MG63 (cell line): ENCODE measurements at regions not wholly inside any gene's neighbourhood (a gene's known extent, or its start where the extent isn't known, plus 50 kb on each side); places are given as distances from the start of the nearest gene placed in this dataset.
"Not testable (repeated sequence)": the region's sequence is repeated elsewhere in the genome, so short reads cannot be mapped to it uniquely, and the experiment has no call there.

Experiments
- DNase-seq: peaks from one replicate; pipeline ENCODE4 v3.0.0-alpha.2; 2020
- H3K27me3 ChIP-seq: fragments of 250-450 bp; sonication (Bioruptor Pico); 2 replicates; pipeline ENCODE4 v1.5.1; 2020; ENCODE audit warnings: mild to moderate bottlenecking, moderate library complexity
- H3K36me3 ChIP-seq: fragments of 250-450 bp; sonication (Bioruptor Pico); 2 replicates; pipeline ENCODE4 v1.5.1; 2020; ENCODE audit warnings: mild to moderate bottlenecking, moderate library complexity
- H3K4me3 ChIP-seq: fragments of 250-450 bp; sonication (Bioruptor Pico); 2 replicates; pipeline ENCODE4 v1.5.1; 2020; ENCODE audit warnings: mild to moderate bottlenecking, moderate library complexity
- H3K9me3 ChIP-seq: fragments of 250-450 bp; sonication (Bioruptor Pico); 2 replicates; pipeline ENCODE4 v1.5.1; 2020; ENCODE audit warnings: mild to moderate bottlenecking, moderate library complexity

- Histone ChIP-seq H3K4me3 (no peak overlapping the region), H3K27me3 (no peaks in the 10 kb centered on the region), H3K36me3 (no peaks in the 10 kb centered on the region), H3K9me3 (no peaks in the 10 kb centered on the region)
- DNase-seq: no peak
These were observed 353.4 kb upstream of the TACR3 start for GRCh38 chr4:104073229-104073628.

GRCh38 chr4:104066533-104066932 lies 346.7 kb upstream of the TACR3 start:
- Histone ChIP-seq H3K4me3 (no peak overlapping the region), H3K36me3 (no peaks in the 10 kb centered on the region), H3K27me3 (no peaks in the 10 kb centered on the region), H3K9me3 (no peaks in the 10 kb centered on the region)
- no peak for DNase-seq

- Histone ChIP-seq H3K36me3 (no peaks in the 10 kb centered on the region), H3K27me3 (no peaks in the 10 kb centered on the region), H3K9me3 (no peaks in the 10 kb centered on the region), H3K4me3 (no peak overlapping the region)
- peak; percentile 2 for DNase-seq
These were observed 345.1 kb upstream of the TACR3 start for GRCh38 chr4:104064646-104065577.

- Histone ChIP-seq H3K4me3 (no peak overlapping the region), H3K36me3 (no peaks in the 10 kb centered on the region), H3K27me3 (no peaks in the 10 kb centered on the region), H3K9me3 (no peaks in the 10 kb centered on the region)
- no peak for DNase-seq
These were observed 343.6 kb upstream of the TACR3 start for GRCh38 chr4:104063341-104063740.

- H3K9me3 ChIP-seq: no peaks in the 10 kb centered on the region
- no peaks in the 10 kb centered on the region for H3K36me3 ChIP-seq
- H3K4me3 ChIP-seq: no peak overlapping the region
- H3K27me3 ChIP-seq: no peaks in the 10 kb centered on the region
- DNase-seq: no peak
These were observed 324.6 kb upstream of the TACR3 start for GRCh38 chr4:104044369-104044768.

GRCh38 chr4:104032896-104033295 lies 313.1 kb upstream of the TACR3 start:
- Histone ChIP-seq H3K27me3 (no peaks in the 10 kb centered on the region), H3K9me3 (no peaks in the 10 kb centered on the region), H3K4me3 (no peak overlapping the region), H3K36me3 (no peaks in the 10 kb centered on the region)
- no peak for DNase-seq

GRCh38 chr4:104025251-104025650 lies 305.5 kb upstream of the TACR3 start:
- DNase-seq: no peak
- H3K27me3 ChIP-seq: no peaks in the 10 kb centered on the region
- no peaks in the 10 kb centered on the region for H3K9me3 ChIP-seq
- no peaks in the 10 kb centered on the region for H3K36me3 ChIP-seq
- H3K4me3 ChIP-seq: no peak overlapping the region

GRCh38 chr4:104022831-104023230 lies 303.0 kb upstream of the TACR3 start:
- Histone ChIP-seq H3K9me3 (no peaks in the 10 kb centered on the region), H3K36me3 (no peaks in the 10 kb centered on the region), H3K4me3 (no peak overlapping the region), H3K27me3 (no peaks in the 10 kb centered on the region)
- DNase-seq: no peak

- Histone ChIP-seq H3K9me3 (no peaks in the 10 kb centered on the region), H3K27me3 (no peaks in the 10 kb centered on the region), H3K4me3 (no peak overlapping the region), H3K36me3 (no peaks in the 10 kb centered on the region)
- DNase-seq: no peak
These were observed 302.4 kb upstream of the TACR3 start for GRCh38 chr4:104022226-104022625.

GRCh38 chr4:104020641-104021040 lies 300.9 kb upstream of the TACR3 start:
- Histone ChIP-seq H3K36me3 (no peaks in the 10 kb centered on the region), H3K27me3 (no peaks in the 10 kb centered on the region), H3K4me3 (no peak overlapping the region), H3K9me3 (no peaks in the 10 kb centered on the region)
- no peak for DNase-seq

GRCh38 chr4:104017213-104017612 lies 297.4 kb upstream of the TACR3 start:
- Histone ChIP-seq H3K4me3 (no peak overlapping the region), H3K27me3 (no peaks in the 10 kb centered on the region), H3K36me3 (no peaks in the 10 kb centered on the region), H3K9me3 (no peaks in the 10 kb centered on the region)
- DNase-seq: no peak

GRCh38 chr4:104015680-104016079 lies 295.9 kb upstream of the TACR3 start:
- H3K4me3 ChIP-seq: no peak overlapping the region
- H3K27me3 ChIP-seq: no peaks in the 10 kb centered on the region
- H3K9me3 ChIP-seq: no peaks in the 10 kb centered on the region
- no peak for DNase-seq
- no peaks in the 10 kb centered on the region for H3K36me3 ChIP-seq

GRCh38 chr4:104010722-104011121 lies 290.9 kb upstream of the TACR3 start:
- no peak for DNase-seq
- Histone ChIP-seq H3K9me3 (no peaks in the 10 kb centered on the region), H3K36me3 (no peaks in the 10 kb centered on the region), H3K4me3 (no peak overlapping the region), H3K27me3 (no peaks in the 10 kb centered on the region)

- not testable (repeated sequence) for H3K9me3 ChIP-seq, H3K4me3 ChIP-seq, H3K27me3 ChIP-seq, H3K36me3 ChIP-seq, DNase-seq
These were observed 282.5 kb upstream of the TACR3 start for GRCh38 chr4:104002318-104002717.

GRCh38 chr4:103998756-103999155 lies 279.0 kb upstream of the TACR3 start:
- Histone ChIP-seq H3K9me3 (no peaks in the 10 kb centered on the region), H3K36me3 (no peaks in the 10 kb centered on the region), H3K27me3 (no peaks in the 10 kb centered on the region), H3K4me3 (no peak overlapping the region)
- DNase-seq: no peak

- peak; percentile 59 for DNase-seq
- Histone ChIP-seq H3K4me3 (no peak overlapping the region), H3K36me3 (no peaks in the 10 kb centered on the region), H3K27me3 (no peaks in the 10 kb centered on the region), H3K9me3 (no peaks in the 10 kb centered on the region)
These were observed 276.9 kb upstream of the TACR3 start for GRCh38 chr4:103996637-103997036.

- no peaks in the 10 kb centered on the region for H3K9me3 ChIP-seq
- no peak overlapping the region for H3K4me3 ChIP-seq
- DNase-seq: no peak
These were observed 276.3 kb upstream of the TACR3 start for GRCh38 chr4:103996064-103996463.

GRCh38 chr4:103994059-103994458 lies 274.3 kb upstream of the TACR3 start:
- Histone ChIP-seq H3K4me3 (no peak overlapping the region), H3K27me3 (no peaks in the 10 kb centered on the region), H3K36me3 (no peaks in the 10 kb centered on the region), H3K9me3 (no peaks in the 10 kb centered on the region)
- no peak for DNase-seq

More at GRCh38 chr4:103996064-103996463, 276.3 kb upstream of the TACR3 start:
- Histone ChIP-seq H3K36me3 (no peaks in the 10 kb centered on the region), H3K27me3 (no peaks in the 10 kb centered on the region)
